ENCODE measurements at regions not wholly inside any gene's neighbourhood (a gene's known extent, or its start where the extent isn't known, plus 50 kb on each side); places are given as distances from the start of the nearest gene placed in this dataset.

DNA sequence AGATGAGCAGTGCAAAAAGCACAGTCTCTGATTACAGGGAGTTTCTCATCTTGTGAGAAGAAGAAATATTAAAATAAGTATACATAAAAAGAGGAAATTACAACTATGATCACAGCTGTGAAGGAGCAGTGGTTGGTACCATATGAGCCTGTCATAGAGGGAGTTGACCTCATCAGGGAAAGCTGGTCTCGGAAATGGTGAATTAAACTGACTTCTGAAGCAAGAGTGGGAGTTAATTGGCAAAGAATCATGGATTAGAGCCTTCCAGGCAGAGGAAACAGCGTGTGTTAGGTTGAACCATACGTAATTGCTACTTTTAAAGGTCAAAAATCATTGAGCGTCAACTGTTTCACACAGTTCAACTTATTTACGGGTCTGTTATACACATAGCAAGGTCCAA lies 539.1 kb downstream of the EDEM1 start:
- Mint-ChIP-seq H3K9me3 (ENCODE audit: unreplicated experiment) (no peaks in the 10 kb centered on the region), H3K27ac (ENCODE audit: unreplicated experiment) (no peak overlapping the region), H3K36me3 (ENCODE audit: low read depth, unreplicated experiment) (no peaks in the 10 kb centered on the region), H3K27me3 (ENCODE audit: low read depth, unreplicated experiment) (peaks cover 2% of the 10 kb centered on the region), H3K4me3 (ENCODE audit: unreplicated experiment) (no peak overlapping the region), H3K4me1 (ENCODE audit: low read depth, unreplicated experiment) (no peaks in the 10 kb centered on the region)
- DNase-seq (ENCODE audit: low read depth) (no peak), FAIRE-seq (no peak)
- H3K9ac ChIP-seq (ENCODE audit: low read length): no peak overlapping the region
- TF ChIP-seq, protein P1, sequence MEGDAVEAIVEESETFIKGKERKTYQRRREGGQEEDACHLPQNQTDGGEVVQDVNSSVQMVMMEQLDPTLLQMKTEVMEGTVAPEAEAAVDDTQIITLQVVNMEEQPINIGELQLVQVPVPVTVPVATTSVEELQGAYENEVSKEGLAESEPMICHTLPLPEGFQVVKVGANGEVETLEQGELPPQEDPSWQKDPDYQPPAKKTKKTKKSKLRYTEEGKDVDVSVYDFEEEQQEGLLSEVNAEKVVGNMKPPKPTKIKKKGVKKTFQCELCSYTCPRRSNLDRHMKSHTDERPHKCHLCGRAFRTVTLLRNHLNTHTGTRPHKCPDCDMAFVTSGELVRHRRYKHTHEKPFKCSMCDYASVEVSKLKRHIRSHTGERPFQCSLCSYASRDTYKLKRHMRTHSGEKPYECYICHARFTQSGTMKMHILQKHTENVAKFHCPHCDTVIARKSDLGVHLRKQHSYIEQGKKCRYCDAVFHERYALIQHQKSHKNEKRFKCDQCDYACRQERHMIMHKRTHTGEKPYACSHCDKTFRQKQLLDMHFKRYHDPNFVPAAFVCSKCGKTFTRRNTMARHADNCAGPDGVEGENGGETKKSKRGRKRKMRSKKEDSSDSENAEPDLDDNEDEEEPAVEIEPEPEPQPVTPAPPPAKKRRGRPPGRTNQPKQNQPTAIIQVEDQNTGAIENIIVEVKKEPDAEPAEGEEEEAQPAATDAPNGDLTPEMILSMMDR (IDR thresholded peaks at IDR 0.05; ENCODE audit: insufficient read depth, low read depth, low read length): no peak
- no peak for TF ChIP-seq EZH2 (IDR thresholded peaks at IDR 0.05; ENCODE audit: insufficient read depth, low read length)
- no peak overlapping the region for H3K4me3 ChIP-seq (ENCODE audit: insufficient read depth, low read depth, low read length)
- no peak overlapping the region for H2AFZ ChIP-seq (ENCODE audit: low read depth, low read length)
- H3K9me3 ChIP-seq (ENCODE audit: insufficient read depth, low read depth, low read length): peaks cover 4% of the 10 kb centered on the region
- no peaks in the 10 kb centered on the region for H4K20me1 ChIP-seq (ENCODE audit: insufficient read depth, low read length)
- no peaks in the 10 kb centered on the region for H3K36me3 ChIP-seq (ENCODE audit: insufficient read depth, low read length)
- no peaks in the 10 kb centered on the region for H3K4me1 ChIP-seq (ENCODE audit: insufficient read depth, low read length)
- H3K27me3 ChIP-seq (ENCODE audit: insufficient read depth, low read length): no peaks in the 10 kb centered on the region
- no peaks in the 10 kb centered on the region for H3K79me2 ChIP-seq (ENCODE audit: insufficient read depth, low read length)
- no peak overlapping the region for H3K27ac ChIP-seq (ENCODE audit: low read depth, low read length)
- H3K4me2 ChIP-seq (ENCODE audit: low read length): no peak overlapping the region

DNA sequence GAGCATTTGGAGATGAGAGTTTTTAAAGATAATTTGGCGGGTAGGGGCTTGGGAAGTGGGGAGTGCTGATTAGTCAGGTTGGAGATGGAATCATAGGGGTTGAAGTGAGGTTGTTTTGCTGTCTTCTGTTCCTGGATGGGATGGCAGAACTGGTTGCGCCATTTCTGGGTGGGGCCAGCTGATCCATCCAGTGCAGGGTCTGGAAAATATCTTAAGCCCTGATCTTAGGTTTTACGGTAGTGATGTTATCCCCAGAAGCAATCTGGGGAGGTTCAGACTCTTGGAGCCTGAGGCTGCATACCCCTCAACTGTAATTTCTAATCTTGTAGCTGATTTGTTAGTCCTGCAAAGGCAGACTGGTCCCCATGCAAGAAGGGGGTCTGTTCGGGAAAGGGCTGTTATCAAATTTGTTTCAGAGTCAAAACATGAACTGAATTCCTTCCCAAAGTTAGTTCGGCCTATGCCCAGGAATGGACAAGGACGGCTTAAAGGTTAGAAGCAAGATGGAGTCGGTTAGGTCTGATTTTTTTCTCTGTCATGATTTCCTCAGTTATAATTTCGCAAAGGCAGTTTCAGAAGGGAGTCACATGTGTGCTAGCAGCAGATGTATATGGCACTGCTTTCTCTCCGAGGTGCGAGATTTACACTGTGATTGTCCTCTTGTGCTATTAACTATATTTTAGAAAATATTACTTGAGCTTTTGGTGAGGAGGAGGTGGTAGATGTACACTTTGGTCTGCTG lies 540.4 kb downstream of the EDEM1 start:
- H3K27ac ChIP-seq (ENCODE audit: low read depth, low read length): no peak overlapping the region
- peaks cover 2% of the 10 kb centered on the region for H3K27me3 Mint-ChIP-seq (ENCODE audit: low read depth, unreplicated experiment)
- H3K27ac Mint-ChIP-seq (ENCODE audit: unreplicated experiment): no peak overlapping the region
- H3K4me3 ChIP-seq (ENCODE audit: insufficient read depth, low read depth, low read length): no peak overlapping the region
- no peaks in the 10 kb centered on the region for H3K27me3 ChIP-seq (ENCODE audit: insufficient read depth, low read length)
- no peaks in the 10 kb centered on the region for H3K36me3 Mint-ChIP-seq (ENCODE audit: low read depth, unreplicated experiment)
- no peaks in the 10 kb centered on the region for H3K9me3 Mint-ChIP-seq (ENCODE audit: unreplicated experiment)
- H3K79me2 ChIP-seq (ENCODE audit: insufficient read depth, low read length): no peaks in the 10 kb centered on the region
- H3K9me3 ChIP-seq (ENCODE audit: insufficient read depth, low read depth, low read length): peaks cover 4% of the 10 kb centered on the region
- no peak overlapping the region for H2AFZ ChIP-seq (ENCODE audit: low read depth, low read length)
- no peak overlapping the region for H3K4me2 ChIP-seq (ENCODE audit: low read length)
- no peak overlapping the region for H3K4me3 Mint-ChIP-seq (ENCODE audit: unreplicated experiment)
- H3K4me1 ChIP-seq (ENCODE audit: insufficient read depth, low read length): no peaks in the 10 kb centered on the region
- FAIRE-seq: no peak
- no peaks in the 10 kb centered on the region for H4K20me1 ChIP-seq (ENCODE audit: insufficient read depth, low read length)
- no peak for DNase-seq (ENCODE audit: low read depth)
- no peaks in the 10 kb centered on the region for H3K36me3 ChIP-seq (ENCODE audit: insufficient read depth, low read length)
- H3K9ac ChIP-seq (ENCODE audit: low read length): no peak overlapping the region
- H3K4me1 Mint-ChIP-seq (ENCODE audit: low read depth, unreplicated experiment): no peaks in the 10 kb centered on the region
- TF ChIP-seq, protein P1 (IDR thresholded peaks at IDR 0.05; ENCODE audit: insufficient read depth, low read depth, low read length): no peak
- TF ChIP-seq EZH2 (IDR thresholded peaks at IDR 0.05; ENCODE audit: insufficient read depth, low read length): no peak

DNA sequence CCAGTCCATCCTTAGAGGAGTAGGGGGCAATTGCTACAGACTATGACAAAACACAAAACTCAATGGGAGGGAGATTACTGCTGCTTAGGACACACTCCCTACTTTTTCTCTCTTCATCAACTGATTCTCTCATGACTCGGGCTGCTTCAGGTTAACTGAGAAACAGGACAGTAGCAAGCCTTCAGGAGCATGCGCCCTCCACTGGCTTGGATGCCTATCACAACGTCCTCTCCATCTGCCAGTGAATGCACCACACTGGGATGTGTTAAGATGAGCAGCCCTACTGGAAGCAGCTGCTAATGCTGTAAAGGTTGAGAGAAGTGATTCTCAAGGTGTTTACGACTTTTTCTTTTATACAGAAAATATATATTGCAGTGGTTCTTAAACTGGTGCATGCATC lies 542.3 kb downstream of the EDEM1 start:
- Histone ChIP-seq H3K4me3 (ENCODE audit: insufficient read depth, low read depth, low read length) (no peak overlapping the region), H3K79me2 (ENCODE audit: insufficient read depth, low read length) (no peaks in the 10 kb centered on the region), H3K9ac (ENCODE audit: low read length) (no peak overlapping the region), H3K4me2 (ENCODE audit: low read length) (no peak overlapping the region), H3K9me3 (ENCODE audit: insufficient read depth, low read depth, low read length) (peaks cover 4% of the 10 kb centered on the region), H3K4me1 (ENCODE audit: insufficient read depth, low read length) (no peaks in the 10 kb centered on the region), H3K36me3 (ENCODE audit: insufficient read depth, low read length) (no peaks in the 10 kb centered on the region), H3K27me3 (ENCODE audit: insufficient read depth, low read length) (no peaks in the 10 kb centered on the region), H3K27ac (ENCODE audit: low read depth, low read length) (no peak overlapping the region), H2AFZ (ENCODE audit: low read depth, low read length) (no peak overlapping the region), H4K20me1 (ENCODE audit: insufficient read depth, low read length) (no peaks in the 10 kb centered on the region)
- H3K27ac Mint-ChIP-seq (ENCODE audit: unreplicated experiment): no peak overlapping the region
- peaks cover 6% of the 10 kb centered on the region for H3K9me3 Mint-ChIP-seq (ENCODE audit: unreplicated experiment)
- H3K4me1 Mint-ChIP-seq (ENCODE audit: low read depth, unreplicated experiment): no peaks in the 10 kb centered on the region
- H3K27me3 Mint-ChIP-seq (ENCODE audit: low read depth, unreplicated experiment): peaks cover 2% of the 10 kb centered on the region
- H3K36me3 Mint-ChIP-seq (ENCODE audit: low read depth, unreplicated experiment): no peaks in the 10 kb centered on the region
- DNase-seq (ENCODE audit: low read depth): no peak
- no peak overlapping the region for H3K4me3 Mint-ChIP-seq (ENCODE audit: unreplicated experiment)
- FAIRE-seq: no peak
- TF ChIP-seq, protein P1 (IDR thresholded peaks at IDR 0.05; ENCODE audit: insufficient read depth, low read depth, low read length): no peak
- no peak for TF ChIP-seq EZH2 (IDR thresholded peaks at IDR 0.05; ENCODE audit: insufficient read depth, low read length)
